ENCODE measurements at regions not wholly inside any gene's neighbourhood (a gene's known extent, or its start where the extent isn't known, plus 50 kb on each side); places are given as distances from the start of the nearest gene placed in this dataset.
"Not testable (repeated sequence)": the region's sequence is repeated elsewhere in the genome, so short reads cannot be mapped to it uniquely, and the experiment has no call there.

DNA sequence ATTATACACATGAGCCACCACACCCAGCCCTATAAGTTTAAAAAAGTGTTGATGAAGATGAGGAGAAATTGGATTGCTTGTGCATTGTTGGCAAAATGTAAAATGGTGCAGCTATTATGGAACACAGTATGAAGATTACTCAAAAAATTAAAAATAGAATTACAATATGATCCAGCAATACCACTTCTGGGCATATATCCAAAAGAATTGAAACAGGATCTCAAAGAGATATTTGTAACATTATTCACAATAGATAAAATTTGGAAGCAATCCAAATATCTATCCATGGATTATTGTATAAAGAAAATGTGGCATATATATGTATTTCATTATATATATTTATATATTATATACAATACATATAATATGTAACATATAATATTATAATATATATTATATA is 515.6 kb upstream of the GNPDA2 start:
- H3K9me3 ChIP-seq (ENCODE audit: insufficient read depth, low read depth, low read length) = no peaks in the 10 kb centered on the region
- no peak overlapping the region for H3K9ac ChIP-seq (ENCODE audit: low read depth, low read length)
- H3K4me1 ChIP-seq (ENCODE audit: insufficient read depth, low read length) = no peaks in the 10 kb centered on the region
- no peaks in the 10 kb centered on the region for H3K27me3 ChIP-seq (ENCODE audit: insufficient read depth, low read length)
- no peaks in the 10 kb centered on the region for H3K36me3 ChIP-seq (ENCODE audit: insufficient read depth, low read length)
- H3K27ac ChIP-seq (ENCODE audit: low read depth, low read length) = no peak overlapping the region
- no peak overlapping the region for H3K4me3 ChIP-seq (ENCODE audit: low read length)

DNA sequence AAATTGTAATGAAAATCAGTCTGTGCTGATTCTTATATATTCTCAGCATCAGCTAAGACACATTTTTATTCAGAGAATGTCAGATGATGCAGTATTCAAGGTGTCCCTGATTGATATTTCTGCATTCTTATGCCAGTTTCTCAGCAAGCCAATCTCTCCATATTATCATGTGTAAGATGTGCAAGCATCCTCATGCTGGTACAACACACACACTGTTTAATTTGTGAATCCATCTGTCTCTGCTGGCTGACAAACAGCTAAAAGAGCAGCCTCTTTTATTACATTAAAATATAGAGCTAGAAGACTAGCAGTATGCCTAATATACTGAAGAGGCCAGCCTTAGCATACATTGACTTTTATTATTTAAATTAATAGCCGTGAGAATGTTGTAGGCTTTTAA is 502.9 kb upstream of the GNPDA2 start:
- Histone ChIP-seq H3K4me3 (ENCODE audit: low read length) (no peak overlapping the region), H3K27ac (ENCODE audit: low read depth, low read length) (no peak overlapping the region), H3K36me3 (ENCODE audit: insufficient read depth, low read length) (no peaks in the 10 kb centered on the region), H3K4me1 (ENCODE audit: insufficient read depth, low read length) (no peaks in the 10 kb centered on the region), H3K9me3 (ENCODE audit: insufficient read depth, low read depth, low read length) (peaks cover 10% of the 10 kb centered on the region; the same call in 1 of the 2 replicates), H3K9ac (ENCODE audit: low read depth, low read length) (no peak overlapping the region), H3K27me3 (ENCODE audit: insufficient read depth, low read length) (no peaks in the 10 kb centered on the region)
- WGBS = no CpG with 5 or more reads among the region's 1 CpG

DNA sequence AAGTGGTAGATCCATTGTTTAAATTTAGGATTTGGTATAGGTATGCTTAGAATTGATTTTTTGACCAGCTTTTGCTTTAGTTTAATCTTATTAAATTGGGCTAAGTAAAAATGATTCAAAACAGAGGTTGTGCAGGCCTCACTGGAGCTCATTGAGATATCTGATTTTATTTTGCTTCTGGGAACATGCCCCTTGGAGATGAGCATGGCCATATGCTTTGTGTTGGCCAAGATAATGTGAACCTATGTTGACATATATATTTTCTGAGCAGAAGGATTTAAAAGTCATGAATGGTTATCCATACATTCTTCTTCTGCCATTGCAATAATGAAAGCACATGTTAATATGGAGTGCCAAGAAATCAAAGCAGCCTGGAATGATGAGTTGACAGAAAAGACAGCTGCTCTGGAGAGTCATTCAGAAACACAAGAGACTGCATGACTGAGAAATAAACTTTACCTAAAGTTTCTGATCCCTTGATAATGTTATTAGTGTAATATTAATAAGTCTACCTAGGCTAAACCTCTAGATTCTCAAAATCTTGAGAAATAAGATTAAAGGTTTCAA is 489.7 kb upstream of the GNPDA2 start:
- Histone ChIP-seq H3K4me3 (ENCODE audit: low read length) (no peak overlapping the region), H3K4me1 (ENCODE audit: insufficient read depth, low read length) (no peaks in the 10 kb centered on the region), H3K27ac (ENCODE audit: low read depth, low read length) (no peak overlapping the region), H3K27me3 (ENCODE audit: insufficient read depth, low read length) (no peaks in the 10 kb centered on the region), H3K9ac (ENCODE audit: low read depth, low read length) (no peak overlapping the region), H3K36me3 (ENCODE audit: insufficient read depth, low read length) (no peaks in the 10 kb centered on the region), H3K9me3 (ENCODE audit: insufficient read depth, low read depth, low read length) (no peaks in the 10 kb centered on the region)

GRCh38 chr4:45208476-45208875 is 482.1 kb upstream of the GNPDA2 start:
- H3K27ac ChIP-seq (ENCODE audit: low read depth, low read length); H3K9me3 ChIP-seq (ENCODE audit: insufficient read depth, low read depth, low read length); H3K4me3 ChIP-seq (ENCODE audit: low read length); H3K27me3 ChIP-seq (ENCODE audit: insufficient read depth, low read length); H3K4me1 ChIP-seq (ENCODE audit: insufficient read depth, low read length); H3K9ac ChIP-seq (ENCODE audit: low read depth, low read length); H3K36me3 ChIP-seq (ENCODE audit: insufficient read depth, low read length): not testable (repeated sequence)
- WGBS = 96% methylated on average over 18 of the region's 21 CpGs

GRCh38 chr4:45207864-45208331 is 481.5 kb upstream of the GNPDA2 start:
- H3K4me1 ChIP-seq (ENCODE audit: insufficient read depth, low read length); H3K9me3 ChIP-seq (ENCODE audit: insufficient read depth, low read depth, low read length); H3K9ac ChIP-seq (ENCODE audit: low read depth, low read length); H3K27me3 ChIP-seq (ENCODE audit: insufficient read depth, low read length); H3K36me3 ChIP-seq (ENCODE audit: insufficient read depth, low read length); H3K4me3 ChIP-seq (ENCODE audit: low read length); H3K27ac ChIP-seq (ENCODE audit: low read depth, low read length): not testable (repeated sequence)
- WGBS = 98% methylated on average over 27 of the region's 27 CpGs

DNA sequence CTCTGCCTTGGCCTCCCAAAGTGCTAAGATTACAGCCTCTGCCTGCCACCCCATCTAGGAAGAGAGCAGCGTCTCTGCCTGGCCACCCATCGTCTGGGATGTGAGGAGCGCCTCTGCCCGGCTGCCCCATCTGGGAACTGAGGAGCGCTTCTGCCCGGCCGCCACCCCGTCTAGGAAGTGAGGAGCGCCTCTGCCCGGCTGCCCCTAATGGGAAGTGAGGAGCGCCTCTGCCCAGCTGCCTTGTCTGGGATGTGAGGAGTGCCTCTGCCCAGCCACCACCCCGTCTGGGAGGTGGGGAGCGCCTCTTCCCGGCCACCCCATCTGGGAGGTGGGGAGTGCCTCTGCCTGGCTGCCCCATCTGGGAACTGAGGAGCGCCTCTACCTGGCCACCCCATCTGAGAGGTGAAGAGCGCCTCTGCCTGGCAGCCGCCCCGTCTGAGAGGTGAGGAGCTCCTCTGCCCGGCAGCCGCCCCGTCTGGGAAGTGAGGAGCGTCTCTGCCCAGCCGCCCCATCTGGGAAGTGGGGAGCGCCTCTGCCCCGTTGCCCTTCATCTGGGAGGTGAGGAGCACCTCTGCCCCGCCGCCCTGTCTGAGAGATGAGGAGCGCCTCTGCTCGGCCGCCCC is 481.0 kb upstream of the GNPDA2 start:
- WGBS = 95% methylated on average over 30 of the region's 30 CpGs
- H3K4me1 ChIP-seq (ENCODE audit: insufficient read depth, low read length); H3K36me3 ChIP-seq (ENCODE audit: insufficient read depth, low read length); H3K4me3 ChIP-seq (ENCODE audit: low read length); H3K27ac ChIP-seq (ENCODE audit: low read depth, low read length); H3K27me3 ChIP-seq (ENCODE audit: insufficient read depth, low read length); H3K9ac ChIP-seq (ENCODE audit: low read depth, low read length); H3K9me3 ChIP-seq (ENCODE audit: insufficient read depth, low read depth, low read length): not testable (repeated sequence)

DNA sequence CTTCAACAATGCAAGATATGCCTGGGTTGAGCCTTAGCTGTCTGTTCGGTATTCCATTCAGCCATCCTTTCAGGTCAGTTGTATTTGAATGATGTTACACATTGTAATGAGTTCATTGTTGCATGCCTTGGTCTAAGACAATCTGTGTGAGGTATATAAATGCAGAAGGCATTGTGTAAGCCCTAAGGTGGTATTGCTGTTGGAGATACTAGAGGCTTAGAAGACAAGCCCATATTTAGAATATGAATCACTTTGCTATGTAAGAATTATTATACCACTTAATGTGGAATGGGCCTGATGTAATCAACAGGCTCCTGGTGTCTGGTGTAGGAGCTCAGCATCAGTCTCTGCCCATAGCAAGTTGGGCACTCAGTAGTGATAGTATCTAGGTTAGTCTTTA is 473.4 kb upstream of the GNPDA2 start:
- Histone ChIP-seq H3K27me3 (ENCODE audit: insufficient read depth, low read length) (no peaks in the 10 kb centered on the region), H3K9ac (ENCODE audit: low read depth, low read length) (no peak overlapping the region), H3K27ac (ENCODE audit: low read depth, low read length) (no peak overlapping the region), H3K36me3 (ENCODE audit: insufficient read depth, low read length) (no peaks in the 10 kb centered on the region), H3K4me1 (ENCODE audit: insufficient read depth, low read length) (no peaks in the 10 kb centered on the region), H3K4me3 (ENCODE audit: low read length) (no peak overlapping the region), H3K9me3 (ENCODE audit: insufficient read depth, low read depth, low read length) (0 out of 2 replicates have a peak, but pooled peaks cover 2% of the 10 kb centered on the region)
- 95% methylated on average over 1 of the region's 1 CpG for WGBS

GRCh38 chr4:45188501-45188900 is 462.1 kb upstream of the GNPDA2 start:
- no peaks in the 10 kb centered on the region for H3K27me3 ChIP-seq (ENCODE audit: insufficient read depth, low read length)
- H3K4me3 ChIP-seq (ENCODE audit: low read length) = no peak overlapping the region
- H3K27ac ChIP-seq (ENCODE audit: low read depth, low read length) = no peak overlapping the region
- no peaks in the 10 kb centered on the region for H3K36me3 ChIP-seq (ENCODE audit: insufficient read depth, low read length)
- 100% methylated on average over 1 of the region's 2 CpGs for WGBS
- no peaks in the 10 kb centered on the region for H3K9me3 ChIP-seq (ENCODE audit: insufficient read depth, low read depth, low read length)
- H3K9ac ChIP-seq (ENCODE audit: low read depth, low read length) = no peak overlapping the region
- no peaks in the 10 kb centered on the region for H3K4me1 ChIP-seq (ENCODE audit: insufficient read depth, low read length)

GRCh38 chr4:45186249-45186648 is 459.9 kb upstream of the GNPDA2 start:
- 95% methylated on average over 2 of the region's 4 CpGs for WGBS
- Histone ChIP-seq H3K9ac (ENCODE audit: low read depth, low read length) (no peak overlapping the region), H3K36me3 (ENCODE audit: insufficient read depth, low read length) (no peaks in the 10 kb centered on the region), H3K4me1 (ENCODE audit: insufficient read depth, low read length) (no peaks in the 10 kb centered on the region), H3K27ac (ENCODE audit: low read depth, low read length) (no peak overlapping the region), H3K4me3 (ENCODE audit: low read length) (no peak overlapping the region), H3K27me3 (ENCODE audit: insufficient read depth, low read length) (no peaks in the 10 kb centered on the region), H3K9me3 (ENCODE audit: insufficient read depth, low read depth, low read length) (no peaks in the 10 kb centered on the region)

GRCh38 chr4:45183905-45184304 is 457.5 kb upstream of the GNPDA2 start:
- H3K27ac ChIP-seq (ENCODE audit: low read depth, low read length) = no peak overlapping the region
- no peaks in the 10 kb centered on the region for H3K27me3 ChIP-seq (ENCODE audit: insufficient read depth, low read length)
- H3K4me3 ChIP-seq (ENCODE audit: low read length) = no peak overlapping the region
- no peaks in the 10 kb centered on the region for H3K9me3 ChIP-seq (ENCODE audit: insufficient read depth, low read depth, low read length)
- H3K4me1 ChIP-seq (ENCODE audit: insufficient read depth, low read length) = no peaks in the 10 kb centered on the region
- 93% methylated on average over 1 of the region's 2 CpGs for WGBS
- no peak overlapping the region for H3K9ac ChIP-seq (ENCODE audit: low read depth, low read length)
- no peaks in the 10 kb centered on the region for H3K36me3 ChIP-seq (ENCODE audit: insufficient read depth, low read length)

- Histone ChIP-seq H3K27me3 (ENCODE audit: insufficient read depth, low read length) (no peaks in the 10 kb centered on the region), H3K36me3 (ENCODE audit: insufficient read depth, low read length) (no peaks in the 10 kb centered on the region), H3K4me3 (ENCODE audit: low read length) (no peak overlapping the region), H3K9me3 (ENCODE audit: insufficient read depth, low read depth, low read length) (no peaks in the 10 kb centered on the region), H3K4me1 (ENCODE audit: insufficient read depth, low read length) (no peaks in the 10 kb centered on the region), H3K27ac (ENCODE audit: low read depth, low read length) (no peak overlapping the region), H3K9ac (ENCODE audit: low read depth, low read length) (no peak overlapping the region)
- WGBS = 88% methylated on average over 6 of the region's 6 CpGs
These were observed 446.3 kb upstream of the GNPDA2 start for GRCh38 chr4:45172636-45173035.

DNA sequence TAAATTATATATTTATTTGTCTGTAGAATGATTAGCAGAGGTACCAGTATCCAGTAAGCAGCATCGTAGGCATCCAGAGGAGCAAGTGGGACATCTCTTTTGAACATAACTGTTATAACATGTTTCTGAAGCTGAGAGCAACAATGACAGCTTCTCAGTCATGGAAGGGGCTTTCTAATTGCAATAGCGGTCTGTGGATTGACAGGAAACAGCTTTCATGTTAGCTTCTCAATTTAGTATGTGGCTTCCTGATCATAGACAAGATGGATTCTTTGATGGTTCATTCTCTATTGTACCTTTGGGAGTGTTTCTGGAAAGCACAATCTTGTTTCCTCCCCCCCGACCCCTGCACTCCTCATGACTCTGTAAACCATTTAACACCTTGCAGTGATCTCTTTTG is 434.6 kb upstream of the GNPDA2 start:
- Histone ChIP-seq H3K4me1 (ENCODE audit: insufficient read depth, low read length) (no peaks in the 10 kb centered on the region), H3K4me3 (ENCODE audit: low read length) (no peak overlapping the region), H3K9me3 (ENCODE audit: insufficient read depth, low read depth, low read length) (no peaks in the 10 kb centered on the region), H3K27ac (ENCODE audit: low read depth, low read length) (no peak overlapping the region), H3K27me3 (ENCODE audit: insufficient read depth, low read length) (no peaks in the 10 kb centered on the region), H3K36me3 (ENCODE audit: insufficient read depth, low read length) (no peaks in the 10 kb centered on the region), H3K9ac (ENCODE audit: low read depth, low read length) (no peak overlapping the region)
- WGBS = 97% methylated on average over 3 of the region's 3 CpGs

Data from HUES64 (cell line).